Neural crest cell (in vitro differentiated cells): ENCODE measurements at regions not wholly inside any gene's neighbourhood (a gene's known extent, or its start where the extent isn't known, plus 50 kb on each side); places are given as distances from the start of the nearest gene placed in this dataset.

Experiments used
- DNase-seq: peaks from one replicate; pipeline ENCODE4 v3.0.0; 2021; ENCODE audit warnings: low read depth, mixed read lengths, low spot score
- H3K27ac Mint-ChIP-seq: one replicate; pipeline ENCODE4 v1.8.0; 2021; ENCODE audit warnings: mild to moderate bottlenecking, mixed read lengths; ENCODE audit not compliant: unreplicated experiment
- H3K27me3 Mint-ChIP-seq: 2 replicates; pipeline ENCODE4 v1.8.0; 2021; ENCODE audit warnings: low read depth, mild to moderate bottlenecking, mixed read lengths
- H3K36me3 Mint-ChIP-seq: 2 replicates; pipeline ENCODE4 v1.8.0; 2021; ENCODE audit warnings: low read depth, mild to moderate bottlenecking, mixed read lengths
- H3K4me1 Mint-ChIP-seq: 2 replicates; pipeline ENCODE4 v1.8.0; 2021; ENCODE audit warnings: mixed read lengths
- H3K4me3 Mint-ChIP-seq: one replicate; pipeline ENCODE4 v1.8.0; 2021; ENCODE audit warnings: mild to moderate bottlenecking, mixed read lengths
- H3K9me3 Mint-ChIP-seq: 2 replicates; pipeline ENCODE4 v1.8.0; 2021; ENCODE audit warnings: mixed read lengths
- CTCF ChIP-seq: fragments of 200-600 bp; sonication (generic); conservative IDR thresholded peaks from 2 replicates; pipeline ENCODE4 v1.5.0; 2021; ENCODE audit warnings: antibody characterized with exemption, mild to moderate bottlenecking

- H3K27ac Mint-ChIP-seq, result no peak overlapping the region
- TF ChIP-seq CTCF, result no peak
- peaks cover 8% of the 10 kb centered on the region for H3K9me3 Mint-ChIP-seq
- H3K4me1 Mint-ChIP-seq, result peaks cover 21% of the 10 kb centered on the region
- no peak overlapping the region for H3K4me3 Mint-ChIP-seq
- H3K27me3 Mint-ChIP-seq, result no peaks in the 10 kb centered on the region
- DNase-seq, result no peak
- H3K36me3 Mint-ChIP-seq, result peaks cover 5% of the 10 kb centered on the region
Measured at GRCh38 chr2:48104418-48104817, 198.1 kb upstream of the FBXO11 start.

DNA sequence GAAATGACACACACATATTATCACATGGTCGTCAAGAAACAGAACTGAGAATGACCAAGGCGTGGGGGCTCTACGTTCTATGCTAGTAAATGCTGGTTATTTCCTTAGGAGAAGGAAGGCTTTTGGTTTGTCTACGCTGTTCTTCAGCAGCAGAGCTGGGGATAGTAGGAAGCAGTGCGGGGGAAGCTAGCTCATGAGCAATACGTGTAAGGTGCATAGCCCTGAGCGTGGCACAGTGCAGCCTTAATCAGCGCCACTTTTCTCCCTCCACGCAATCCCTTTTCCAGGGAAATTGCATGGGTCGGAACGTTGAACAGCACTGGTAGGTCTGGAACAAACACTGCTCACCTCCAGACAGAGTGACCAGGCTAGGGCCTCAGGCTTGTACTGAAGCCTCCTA, 199.6 kb upstream of the FBXO11 start:
- Mint-ChIP-seq H3K36me3 (no peaks in the 10 kb centered on the region), H3K27me3 (no peaks in the 10 kb centered on the region), H3K9me3 (peaks cover 2% of the 10 kb centered on the region), H3K4me1 (peaks cover 28% of the 10 kb centered on the region), H3K4me3 (no peak overlapping the region), H3K27ac (no peak overlapping the region)
- no peak for TF ChIP-seq CTCF
- DNase-seq, result no peak

- TF ChIP-seq CTCF, result peak; percentile 19
- H3K36me3 Mint-ChIP-seq, result no peaks in the 10 kb centered on the region
- H3K27me3 Mint-ChIP-seq, result no peaks in the 10 kb centered on the region
- peak overlapping the region; percentile 64 for H3K4me3 Mint-ChIP-seq
- no peaks in the 10 kb centered on the region for H3K9me3 Mint-ChIP-seq
- peak; percentile 28 for DNase-seq
- peak overlapping the region; percentile 57 for H3K27ac Mint-ChIP-seq
- H3K4me1 Mint-ChIP-seq, result peaks cover 40% of the 10 kb centered on the region
Measured at GRCh38 chr2:48107326-48107925, 201.1 kb upstream of the FBXO11 start.

GRCh38 chr2:48108455-48108854, 202.2 kb upstream of the FBXO11 start:
- DNase-seq, result no peak
- no peaks in the 10 kb centered on the region for H3K27me3 Mint-ChIP-seq
- no peaks in the 10 kb centered on the region for H3K9me3 Mint-ChIP-seq

GRCh38 chr2:48109491-48110204, 203.3 kb upstream of the FBXO11 start:
- no peaks in the 10 kb centered on the region for H3K27me3 Mint-ChIP-seq
- H3K4me3 Mint-ChIP-seq, result no peak overlapping the region
- peaks cover 50% of the 10 kb centered on the region for H3K4me1 Mint-ChIP-seq
- H3K9me3 Mint-ChIP-seq, result no peaks in the 10 kb centered on the region
- H3K36me3 Mint-ChIP-seq, result no peaks in the 10 kb centered on the region
- H3K27ac Mint-ChIP-seq, result no peak overlapping the region
- no peak for TF ChIP-seq CTCF
- DNase-seq, result no peak

More at GRCh38 chr2:48108455-48108854, 202.2 kb upstream of the FBXO11 start:
- H3K4me1 Mint-ChIP-seq, result peaks cover 46% of the 10 kb centered on the region
- no peak overlapping the region for H3K4me3 Mint-ChIP-seq
- no peak for TF ChIP-seq CTCF
- no peak overlapping the region for H3K27ac Mint-ChIP-seq
- no peaks in the 10 kb centered on the region for H3K36me3 Mint-ChIP-seq
